Activated CD8-positive, alpha-beta memory T cell treated with anti-CD3 and anti-CD28 coated beads for 24 hours (primary cell): ENCODE measurements at regions not wholly inside any gene's neighbourhood (a gene's known extent, or its start where the extent isn't known, plus 50 kb on each side); places are given as distances from the start of the nearest gene placed in this dataset.
A peak's percentile ranks its signal among the peaks of the same experiment; 100 is the strongest.
"Not testable (repeated sequence)": the region's sequence is repeated elsewhere in the genome, so short reads cannot be mapped to it uniquely, and the experiment has no call there.

Experiments
- DNase-seq: peaks from one replicate; pipeline ENCODE4 v3.0.0-alpha.2; 2020

DNA sequence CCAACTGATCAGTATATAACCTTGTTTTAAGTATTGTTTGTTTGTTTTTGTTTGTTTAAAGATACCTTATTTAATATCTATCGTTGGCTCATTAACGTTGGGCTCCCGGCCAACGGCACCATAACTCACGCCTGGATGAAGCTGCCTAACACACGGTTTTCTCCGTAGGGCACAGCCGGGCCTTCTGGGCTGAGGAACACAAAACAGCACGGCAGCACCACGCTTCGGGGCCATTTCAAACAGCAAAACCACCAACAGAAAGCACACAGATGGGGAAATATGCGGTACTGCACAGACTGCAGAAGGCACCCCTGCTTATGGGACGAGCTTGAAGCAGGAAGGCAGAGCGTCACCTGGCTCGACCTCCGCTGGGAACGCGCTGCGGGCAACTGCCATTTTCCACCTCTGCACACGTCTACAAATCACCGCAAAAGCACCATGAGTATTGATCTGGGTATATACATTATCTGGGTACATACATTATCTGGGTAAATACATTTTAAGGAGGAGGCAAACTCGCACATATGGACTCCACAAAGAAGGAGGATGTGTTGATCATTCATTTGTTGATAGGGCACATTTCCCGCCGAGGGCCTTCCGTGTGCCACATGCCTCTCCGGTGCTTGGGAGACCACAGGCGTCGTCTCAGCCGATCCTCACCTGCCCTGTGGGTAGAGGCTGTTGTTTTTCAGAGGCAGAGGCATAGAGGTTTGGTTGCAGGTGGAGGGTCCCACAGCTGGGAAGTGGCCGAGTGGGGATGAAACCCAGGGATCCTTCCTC, 123.7 kb upstream of the ATP2B2 start:
- no peak for DNase-seq

DNA sequence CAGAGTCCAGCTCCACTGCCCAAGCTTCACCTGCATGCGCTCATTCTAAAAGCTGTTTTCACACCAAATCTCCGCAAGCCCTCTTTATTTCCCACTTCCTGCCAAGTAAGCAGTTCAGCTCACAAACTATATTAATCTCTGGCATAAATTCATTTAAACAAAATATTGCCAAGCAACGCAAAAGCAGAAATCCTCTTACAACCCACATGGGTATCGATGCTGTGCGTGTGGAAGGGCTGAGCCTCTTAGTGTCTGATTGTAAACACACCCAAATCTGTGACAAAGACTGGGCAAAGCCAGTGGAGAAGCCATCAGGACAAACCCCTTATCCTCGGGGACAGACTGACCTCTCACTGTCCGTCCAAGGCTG, 124.3 kb upstream of the ATP2B2 start:
- no peak for DNase-seq

DNA sequence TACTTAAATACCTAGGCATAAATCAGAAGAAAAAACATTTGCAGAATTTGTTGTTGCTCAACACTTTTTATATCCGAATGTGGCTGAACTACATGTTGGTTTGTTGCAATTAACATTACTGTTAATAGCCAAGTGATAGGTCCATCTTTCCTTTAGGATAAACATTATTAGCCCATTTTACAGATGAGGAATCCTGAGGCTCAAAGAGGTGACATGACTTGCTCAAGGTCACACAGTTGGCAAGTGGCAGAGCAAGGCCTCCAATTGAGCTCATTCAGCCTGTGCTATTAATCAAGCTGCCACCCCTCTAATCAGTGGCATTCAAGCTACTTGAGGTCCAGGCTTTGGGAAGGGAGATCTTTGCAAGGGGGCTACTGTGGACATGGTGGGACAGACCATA, 125.8 kb upstream of the ATP2B2 start:
- DNase-seq, result no peak

DNA sequence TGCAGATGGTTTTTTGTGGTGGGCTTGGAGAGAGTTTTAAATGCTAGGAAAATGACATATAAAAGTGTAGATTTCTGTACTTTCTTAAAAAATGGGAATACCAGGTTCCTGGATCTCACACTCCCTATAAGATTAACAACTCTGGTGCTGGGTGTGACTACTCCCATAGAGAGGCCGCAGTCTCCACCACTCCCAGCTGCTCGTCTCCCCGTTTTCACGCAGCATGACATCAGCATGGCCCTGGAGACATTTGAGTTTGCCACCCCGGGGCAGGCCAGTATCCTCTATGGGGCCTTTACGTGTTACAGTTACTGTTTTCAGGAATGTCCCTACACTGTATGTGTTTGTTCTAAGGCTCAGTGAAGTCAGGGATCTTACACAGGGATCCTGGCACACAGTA, 126.7 kb upstream of the ATP2B2 start:
- DNase-seq, result no peak

DNA sequence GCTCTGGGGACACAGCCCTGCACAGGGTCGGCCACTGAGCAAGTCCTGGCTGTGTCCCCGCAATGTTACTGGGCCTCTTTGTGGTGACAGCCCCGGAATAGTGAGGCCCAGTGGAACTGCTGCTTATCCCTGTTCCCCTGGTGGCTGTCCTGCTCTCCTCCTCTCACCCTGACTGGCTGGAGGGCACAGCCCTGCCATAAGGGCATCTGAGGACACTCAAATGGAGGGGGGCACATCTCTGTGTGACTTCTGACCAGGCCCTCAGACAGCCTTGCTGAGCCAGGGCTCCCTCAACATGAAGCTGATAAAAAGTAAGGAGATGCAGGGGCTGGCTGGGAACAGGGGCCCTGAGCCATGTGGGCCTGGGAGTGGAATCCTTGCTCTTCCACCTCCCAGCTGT, 127.4 kb upstream of the ATP2B2 start:
- DNase-seq, result no peak

DNA sequence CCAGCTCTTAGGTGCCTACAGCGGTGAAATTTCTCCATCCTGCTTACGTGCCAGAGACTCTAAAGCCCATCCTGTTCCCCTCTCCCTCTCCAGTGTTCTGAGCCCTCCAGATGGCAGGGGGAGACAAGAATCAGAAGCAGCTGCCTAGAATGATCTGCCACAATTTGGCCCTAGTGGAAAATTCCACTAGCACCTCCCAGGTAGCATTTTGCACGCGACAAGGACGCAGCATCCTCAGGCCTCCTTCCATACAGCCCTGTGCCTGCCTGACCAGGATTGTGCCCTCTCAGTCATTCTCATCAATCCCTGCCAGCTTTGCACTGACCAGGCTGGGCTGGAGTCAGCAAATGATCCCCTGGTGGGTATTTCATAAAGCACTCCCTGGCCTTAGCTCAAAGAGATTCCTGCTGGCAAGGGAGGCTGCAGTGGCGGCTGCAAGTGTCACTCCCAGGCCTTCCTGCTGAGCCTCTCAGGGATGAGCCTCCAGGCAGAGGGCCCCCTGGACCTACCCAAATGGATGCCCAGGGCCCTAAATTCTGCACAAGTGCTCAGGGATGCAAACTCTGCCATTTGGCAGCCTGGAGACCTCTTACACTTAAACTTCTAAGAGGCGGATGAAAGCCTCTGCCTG, 130.2 kb upstream of the ATP2B2 start:
- peak; percentile 41 for DNase-seq

DNA sequence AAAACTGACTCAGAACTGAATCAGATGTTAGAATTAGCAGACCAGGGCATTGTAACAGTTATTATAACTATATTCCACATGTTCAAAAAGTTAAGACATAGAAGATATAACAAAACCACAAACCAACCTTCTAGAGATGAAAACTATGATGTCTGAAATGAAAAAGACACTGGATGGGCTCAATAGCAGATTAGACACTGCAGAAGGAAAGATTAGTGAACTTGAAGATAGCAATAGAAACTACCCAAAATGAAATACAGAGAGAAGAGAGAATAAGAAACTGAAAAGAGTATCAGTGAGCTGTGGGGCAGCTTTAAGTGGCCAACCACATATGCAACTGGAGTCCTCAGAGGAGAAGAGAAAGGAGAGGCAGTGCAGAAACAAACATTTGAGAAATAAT, 132.0 kb upstream of the ATP2B2 start:
- DNase-seq, result no peak

DNA sequence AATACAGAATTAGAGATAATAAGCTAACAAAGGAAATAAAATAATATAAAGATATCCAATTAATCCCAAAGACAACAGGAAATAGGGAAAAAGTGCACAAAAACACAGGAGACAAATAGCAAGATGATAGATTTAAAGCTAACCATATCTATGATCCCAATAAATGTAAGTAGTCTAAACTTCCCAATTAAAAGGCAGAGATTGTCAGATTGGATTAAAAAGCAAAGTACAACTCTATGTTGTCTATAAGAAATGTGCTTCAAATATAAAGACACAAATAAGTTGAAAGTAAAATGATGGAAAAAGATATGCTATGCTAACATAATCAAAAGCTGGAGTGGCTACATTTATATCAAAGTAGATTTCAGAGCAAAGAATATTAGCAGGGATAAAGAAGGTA, 133.1 kb upstream of the ATP2B2 start:
- DNase-seq, result no peak

DNA sequence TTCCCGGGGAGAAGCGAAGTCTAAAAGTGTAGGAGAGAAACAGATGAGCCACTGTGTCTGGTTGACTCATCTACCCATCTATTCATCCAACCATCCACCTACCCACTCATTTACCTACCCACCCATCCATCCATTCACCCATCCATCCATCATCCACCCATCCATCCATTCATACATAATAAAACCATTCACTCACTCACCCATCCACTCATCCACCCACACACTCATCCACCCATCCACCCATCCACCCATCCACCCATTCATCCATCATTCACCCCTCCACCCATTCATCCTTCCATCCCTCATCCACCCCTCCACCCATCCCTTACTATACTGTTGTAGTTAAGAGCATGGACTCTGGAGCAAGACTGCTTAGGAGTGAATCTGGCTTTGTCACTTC, 136.4 kb upstream of the ATP2B2 start:
- DNase-seq, result no peak

DNA sequence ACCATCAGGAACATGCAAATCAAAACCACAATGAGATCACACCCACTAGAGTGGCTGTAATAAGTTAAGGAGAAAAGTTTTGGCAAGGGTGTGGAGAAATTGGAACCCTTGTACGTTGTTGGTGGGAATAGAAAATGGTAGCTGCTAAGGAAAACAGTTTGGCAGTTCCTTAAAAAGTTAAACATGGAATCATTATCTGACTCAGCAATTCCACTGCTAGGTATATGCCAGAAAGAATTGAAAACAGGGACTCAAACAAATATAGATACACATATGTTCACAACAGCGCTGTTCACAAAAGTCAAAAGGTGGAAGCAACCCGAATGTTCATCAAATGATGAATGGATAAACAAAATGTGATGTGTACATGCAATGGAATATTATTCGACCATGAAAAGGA, 138.8 kb upstream of the ATP2B2 start:
- no peak for DNase-seq

DNA sequence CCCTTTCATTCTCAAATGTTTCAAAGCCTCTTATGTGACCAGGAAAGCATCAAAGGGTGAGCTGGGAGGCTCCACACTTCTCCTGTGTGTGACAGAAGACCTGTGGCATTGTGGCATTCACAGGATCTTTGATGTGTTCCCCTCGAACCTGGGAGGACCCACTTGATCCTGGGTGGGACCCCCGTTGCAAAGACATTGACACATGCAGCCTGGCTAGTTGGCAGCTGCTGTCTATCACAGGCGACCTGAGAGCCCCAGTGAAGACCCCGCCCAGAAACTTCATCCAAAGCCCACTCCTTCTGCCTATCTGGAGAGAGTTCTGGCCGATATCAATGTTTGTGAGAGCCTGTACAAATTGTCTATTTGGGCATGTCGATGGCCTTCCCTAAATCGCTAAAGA, 140.4 kb upstream of the ATP2B2 start:
- peak; percentile 24 for DNase-seq

DNA sequence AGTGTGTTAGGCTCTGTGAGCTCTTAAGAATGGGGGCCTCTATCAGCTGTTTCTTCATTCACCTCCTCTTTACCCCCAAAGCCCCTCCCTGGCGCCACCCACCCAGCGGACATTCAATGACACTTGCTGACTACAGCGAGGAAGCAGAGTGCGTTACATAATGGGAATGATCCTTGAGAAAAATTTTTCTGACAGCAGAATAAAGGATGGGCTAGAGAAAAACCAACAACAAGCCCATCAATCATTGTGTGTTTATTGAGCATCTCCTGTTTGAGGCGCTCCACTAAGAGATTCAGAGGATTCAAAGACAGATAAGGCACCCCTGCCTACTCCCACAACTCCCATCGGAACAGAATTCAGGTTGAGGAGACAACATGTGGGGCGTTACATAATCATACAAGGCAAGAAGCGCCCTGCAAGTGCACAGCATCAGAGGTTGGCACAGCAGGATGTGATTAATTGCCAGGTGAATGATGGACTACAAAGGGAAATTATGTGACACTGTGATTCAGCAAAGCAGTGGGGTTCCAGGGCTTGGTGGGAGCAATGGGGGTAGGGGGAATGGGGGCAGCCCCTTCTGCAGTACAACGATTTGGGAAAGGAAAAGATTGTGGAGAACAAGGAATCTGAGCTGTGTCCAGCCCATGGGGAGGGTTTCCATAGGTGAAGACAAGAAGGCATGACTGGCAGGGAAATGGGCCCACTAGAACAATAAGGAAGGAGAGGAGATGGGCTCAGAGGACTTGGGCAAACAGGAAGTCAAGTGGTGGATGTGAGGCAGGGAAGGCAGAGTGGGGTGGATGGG, 141.3 kb upstream of the ATP2B2 start:
- peak; percentile 11 for DNase-seq

DNA sequence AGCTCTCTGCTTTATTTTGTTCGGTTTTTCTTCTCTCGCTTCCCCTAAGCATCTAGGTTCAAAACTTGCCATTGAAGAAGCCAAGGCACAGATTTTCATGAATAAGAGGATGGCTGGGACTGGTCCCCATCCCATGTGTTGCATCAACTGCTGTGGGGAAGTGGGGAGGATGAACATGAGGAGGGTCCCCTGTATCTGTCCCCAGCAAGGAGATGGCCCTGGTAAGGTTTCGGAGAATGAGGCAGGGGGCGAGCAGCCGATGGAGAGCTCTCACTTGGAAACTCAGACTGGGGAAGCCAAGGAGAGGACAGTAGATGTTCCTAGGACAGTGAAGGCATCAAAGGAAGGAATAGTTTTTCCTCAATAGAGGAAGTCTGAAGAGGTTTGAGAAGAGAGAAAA, 142.0 kb upstream of the ATP2B2 start:
- DNase-seq, result peak; percentile 11

DNA sequence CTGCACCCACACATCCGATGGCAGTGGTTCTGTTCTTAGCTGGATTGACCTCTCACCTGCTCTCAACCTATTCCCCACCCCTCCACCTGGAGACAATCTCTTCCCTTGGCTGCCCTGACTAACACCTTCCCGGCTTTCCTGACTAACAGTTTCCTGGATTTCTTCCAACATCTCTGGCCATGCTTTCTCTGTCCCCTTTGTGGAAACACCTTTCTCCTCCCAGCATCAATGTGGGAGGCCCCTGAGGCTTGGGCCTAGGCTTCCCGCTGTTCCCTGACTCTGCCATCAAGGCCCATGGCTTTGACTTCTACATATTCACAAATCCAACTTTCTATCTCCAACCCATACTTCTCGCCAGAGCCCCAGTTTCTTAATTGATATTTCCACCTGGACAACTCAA, 142.8 kb upstream of the ATP2B2 start:
- peak; percentile 4 for DNase-seq

DNA sequence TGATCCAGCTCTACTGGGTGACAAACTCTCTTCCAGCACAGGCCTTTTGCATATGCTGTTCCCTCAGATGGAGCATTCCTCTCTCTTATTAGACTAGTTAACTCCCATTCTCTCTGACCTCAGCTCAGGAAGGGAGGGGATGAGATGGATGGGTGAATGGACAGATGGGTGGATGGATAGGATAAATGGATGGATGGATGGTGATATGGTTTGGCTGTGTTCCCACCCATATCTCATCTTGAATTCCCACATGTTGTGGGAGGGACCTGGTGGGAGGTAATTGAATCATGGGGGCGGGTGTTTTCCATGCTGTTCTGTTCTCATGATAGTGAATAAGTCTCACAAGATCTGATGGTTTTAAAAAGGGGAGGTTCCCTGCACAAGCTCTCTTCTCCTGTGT, 144.1 kb upstream of the ATP2B2 start:
- not testable (repeated sequence) for DNase-seq

DNA sequence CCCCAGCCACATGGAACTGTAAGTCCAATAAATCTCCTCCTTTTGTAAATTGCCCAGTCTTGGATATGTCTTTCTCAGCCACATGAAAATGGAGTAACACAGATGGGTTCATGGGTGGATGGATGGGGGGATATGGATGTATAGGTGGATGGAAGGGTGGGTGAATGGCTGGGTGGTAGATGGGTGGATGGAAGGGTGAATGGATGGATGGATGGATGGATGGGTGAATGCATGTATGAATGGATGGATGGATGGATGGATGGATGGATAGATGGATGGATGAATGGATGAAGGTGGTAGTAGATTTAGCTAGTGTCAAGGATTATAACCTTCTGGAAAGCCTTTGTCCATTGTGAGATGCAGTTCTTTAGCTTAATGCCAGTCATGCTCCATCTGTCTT, 146.1 kb upstream of the ATP2B2 start:
- DNase-seq, result no peak

DNA sequence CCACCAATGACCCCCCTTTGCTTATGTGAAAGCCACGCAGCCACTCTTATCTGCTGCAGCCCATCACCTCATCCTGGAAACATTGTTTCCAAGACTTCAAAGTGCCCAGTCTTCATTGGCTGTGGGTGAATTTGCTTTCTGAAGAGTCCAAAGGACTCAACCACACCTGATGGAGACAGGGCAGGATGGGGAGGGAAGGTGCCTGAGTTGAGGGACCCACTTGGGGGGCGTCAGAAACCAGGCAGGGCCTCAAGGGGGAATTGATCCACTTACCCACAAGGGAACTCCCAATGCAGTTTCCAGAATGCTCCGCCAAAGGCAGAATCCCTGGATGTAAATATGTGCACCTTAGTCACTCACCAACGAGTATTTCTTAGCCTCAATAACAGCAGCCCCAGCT, 147.9 kb upstream of the ATP2B2 start:
- DNase-seq, result peak; percentile 28

DNA sequence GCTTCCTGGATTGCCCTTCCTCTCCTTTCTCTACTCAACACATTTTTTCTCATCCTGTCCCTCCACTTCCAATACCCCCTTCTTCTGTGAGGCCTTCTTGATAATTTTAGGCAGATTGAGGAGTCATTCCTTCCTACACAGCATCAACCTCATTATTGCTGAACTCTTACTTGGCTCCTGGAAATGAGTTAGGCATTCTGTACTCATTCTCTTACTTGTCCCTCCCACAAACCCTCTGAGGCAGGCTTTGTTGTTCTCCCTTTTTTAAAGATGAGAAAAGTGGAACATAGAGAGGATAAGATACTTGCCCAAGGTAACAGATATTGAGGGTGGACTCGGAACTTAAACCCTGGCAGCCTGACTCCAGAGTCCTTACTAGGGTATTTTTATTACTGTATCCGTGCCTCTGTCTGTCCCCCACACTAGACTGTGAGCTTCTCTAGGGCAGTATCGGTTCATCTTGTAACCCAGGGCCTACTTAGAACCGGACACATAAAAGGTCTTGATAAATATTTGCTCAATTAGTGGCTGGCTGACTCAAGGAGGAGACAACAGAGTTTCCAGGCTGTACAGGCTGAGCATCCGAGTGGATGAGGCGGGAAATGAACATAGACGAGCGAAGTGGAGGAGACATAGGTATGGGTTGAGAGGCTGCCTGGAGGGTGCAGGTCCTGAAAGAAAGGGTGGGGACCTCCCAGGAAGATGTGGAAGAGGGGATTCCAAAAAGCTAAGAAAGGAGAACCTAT, 148.7 kb upstream of the ATP2B2 start:
- DNase-seq, result peak; percentile 5

DNA sequence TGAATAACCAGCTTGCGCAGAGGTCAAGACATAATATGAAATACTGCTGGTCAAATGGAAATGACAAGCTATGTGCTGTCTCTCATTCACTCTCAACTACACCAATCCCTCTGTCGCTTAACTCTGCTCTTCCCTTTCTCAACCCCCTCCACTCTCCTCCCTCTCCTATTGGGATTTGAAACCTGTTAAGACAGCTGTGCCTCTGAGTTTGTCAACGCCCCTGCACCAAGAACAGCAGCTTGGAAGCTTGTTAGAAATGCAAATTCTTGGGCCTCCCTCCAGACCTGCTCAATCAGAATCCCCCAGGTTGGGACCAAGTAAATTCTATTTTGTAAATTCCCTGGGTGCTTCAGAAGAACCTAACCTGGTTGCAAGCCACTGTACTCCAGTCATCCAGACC, 149.7 kb upstream of the ATP2B2 start:
- DNase-seq, result peak; percentile 15

DNA sequence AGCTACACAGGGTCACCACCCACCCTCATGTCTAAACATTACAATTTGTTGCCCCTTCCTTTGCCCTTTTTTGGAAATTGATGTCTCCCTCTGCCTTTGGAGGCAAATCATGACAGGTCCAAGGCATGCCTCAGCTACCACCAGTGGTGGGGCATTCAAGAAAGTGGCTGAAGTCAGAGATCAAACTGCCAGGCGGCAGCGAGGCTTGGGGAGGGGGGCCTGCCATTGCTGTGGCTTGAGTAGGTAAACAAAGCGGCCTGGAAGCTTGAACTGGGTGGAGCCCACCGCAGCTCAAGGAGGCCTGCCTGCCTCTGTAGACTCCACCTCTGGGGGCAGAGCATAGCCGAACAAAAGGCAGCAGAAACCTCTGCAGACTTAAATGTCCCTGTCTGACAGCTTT, 152.0 kb upstream of the ATP2B2 start:
- peak; percentile 13 for DNase-seq

DNA sequence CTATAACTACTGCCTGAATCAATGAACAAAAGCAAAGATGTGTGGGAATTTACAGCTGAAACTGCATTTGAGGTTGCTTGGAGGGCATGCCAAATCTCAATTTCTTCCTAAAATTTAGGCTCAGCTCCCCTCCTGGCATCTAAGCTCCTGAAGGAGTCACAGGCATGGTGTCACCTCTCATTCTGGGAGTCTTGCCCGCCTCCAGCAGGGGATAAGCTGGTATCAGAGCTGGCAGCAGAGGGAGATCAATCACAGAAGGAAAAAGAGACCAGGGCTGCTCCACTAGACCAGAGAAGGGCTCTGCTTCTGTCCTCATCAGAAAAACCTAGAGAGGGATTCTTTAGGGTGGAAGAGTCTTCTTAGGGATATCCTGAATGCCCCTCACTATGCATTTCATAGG, 150.4 kb upstream of the SLC6A11 start:
- DNase-seq, result no peak

DNA sequence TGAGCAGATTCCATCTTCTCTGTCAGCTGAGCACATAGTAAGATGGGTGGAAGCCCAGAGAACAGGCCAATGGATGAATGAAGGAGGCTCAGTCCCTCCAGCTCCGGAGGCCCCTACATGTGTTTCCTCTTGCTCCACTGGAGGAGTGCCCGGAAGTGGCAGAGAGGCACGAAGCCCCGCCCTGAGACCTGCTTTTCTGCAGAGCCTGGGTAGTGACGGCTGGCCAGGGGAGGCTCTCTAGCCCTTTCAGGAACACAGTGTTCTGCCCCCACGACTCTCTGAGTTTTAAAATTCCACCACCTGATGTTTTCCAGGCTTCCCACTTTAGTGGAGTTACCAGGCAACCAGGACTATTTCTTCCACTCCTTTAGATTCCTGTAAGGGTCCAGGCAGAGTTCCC, 149.4 kb upstream of the SLC6A11 start:
- no peak for DNase-seq

DNA sequence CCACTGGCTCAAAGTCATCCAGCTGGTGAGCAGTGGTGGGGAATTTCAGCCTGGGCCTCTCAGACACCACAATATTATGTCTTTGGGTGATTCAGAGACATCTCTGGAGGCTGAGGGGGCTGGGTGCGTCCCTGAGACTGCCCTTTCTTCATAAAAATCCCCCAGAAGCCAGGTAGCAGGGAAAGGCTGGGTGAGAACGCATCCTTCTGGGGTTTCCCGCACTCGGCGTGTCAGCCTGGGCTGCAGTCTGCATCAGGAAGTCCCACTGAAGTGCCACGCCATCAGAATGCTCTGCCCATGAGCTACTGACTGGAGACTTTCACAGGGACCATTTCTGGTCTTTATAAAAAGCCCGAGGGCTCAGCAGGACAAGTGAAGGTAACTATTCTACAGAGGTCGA, 148.8 kb upstream of the SLC6A11 start:
- DNase-seq, result no peak
